ENCODE measurements at regions not wholly inside any gene's neighbourhood (a gene's known extent, or its start where the extent isn't known, plus 50 kb on each side); places are given as distances from the start of the nearest gene placed in this dataset.

- TF ChIP-seq CTCF (conservative IDR thresholded peaks at IDR 0.05) (no peak), ZFX (IDR thresholded peaks at IDR 0.05) (no peak)
Observed at GRCh38 chr12:83763425-83763824, 1076.7 kb downstream of the TMTC2 start.
